Left colon (tissue), 2 donors: ENCODE measurements at regions not wholly inside any gene's neighbourhood (a gene's known extent, or its start where the extent isn't known, plus 50 kb on each side); places are given as distances from the start of the nearest gene placed in this dataset.
"Not testable (repeated sequence)": the region's sequence is repeated elsewhere in the genome, so short reads cannot be mapped to it uniquely, and the experiment has no call there.

Source experiments
- ATAC-seq: fragments of 200-7000 bp; cut with Tn5 transposase; one replicate; pipeline ENCODE4 v1.9.1; 2020; ENCODE audit warnings: mild to moderate bottlenecking, moderate library complexity
- DNase-seq, 2 donors: peaks; one replicate each; pipeline ENCODE4 v3.0.0-alpha.2; 2020
- intact Hi-C, 2 donors: fragments of 100-400 bp; cut with DNase I in 1 of 2; cut with micrococcal nuclease in 1 of 2; formaldehyde crosslinking; loops; one replicate each; pipeline versions ENCODE4 v1.11.2 to v1.14.0; 2022; cut with DNase I, micrococcal nuclease
- donor health status: DM: no; HTN: no; CAD: no.
- donor health status: DM: yes; HTN: yes; CAD: no.

GRCh38 chr1:46878173-46878782 lies 63.0 kb downstream of the CYP4A11 start:
- intact Hi-C loops, ATAC-seq: not testable (repeated sequence)
- DNase-seq: peak in 1 of 2 donors; percentile 7

GRCh38 chr1:46876093-46876492 lies 65.2 kb downstream of the CYP4A11 start:
- ATAC-seq: not testable (repeated sequence)

More at GRCh38 chr1:46876093-46876492, 65.2 kb downstream of the CYP4A11 start:
- DNase-seq, intact Hi-C loops: not testable (repeated sequence)
